Hematopoietic multipotent progenitor cell (in vitro differentiated cells): ENCODE measurements at regions not wholly inside any gene's neighbourhood (a gene's known extent, or its start where the extent isn't known, plus 50 kb on each side); places are given as distances from the start of the nearest gene placed in this dataset.
"Not testable (repeated sequence)": the region's sequence is repeated elsewhere in the genome, so short reads cannot be mapped to it uniquely, and the experiment has no call there.

Experiments used
- DNase-seq, 3 donors: peaks; one replicate each; pipeline ENCODE4 v3.0.0-alpha.2; 2011 to 2015; ENCODE audit warnings: low read depth in 2 of 3, low spot score in 2 of 3

- peak in 2 of 3 donors; percentile 16 for DNase-seq
Observed at GRCh38 chr1:143709606-143710259, 262.1 kb downstream of the FAM72C start.

- not testable (repeated sequence) for DNase-seq
Observed at GRCh38 chr1:143702739-143703138, 269.0 kb downstream of the FAM72C start.

- no peak for DNase-seq
Observed at GRCh38 chr1:143699731-143700130, 272.1 kb downstream of the FAM72C start.

GRCh38 chr1:143699115-143699514 lies 272.7 kb downstream of the FAM72C start:
- DNase-seq = no peak

GRCh38 chr1:143698016-143698415 lies 273.8 kb downstream of the FAM72C start:
- no peak for DNase-seq

GRCh38 chr1:143694085-143694484 lies 277.7 kb downstream of the FAM72C start:
- no peak for DNase-seq

GRCh38 chr1:143691971-143692529 lies 279.7 kb downstream of the FAM72C start:
- no peak for DNase-seq

- no peak for DNase-seq
Observed at GRCh38 chr1:143691400-143691891, 280.3 kb downstream of the FAM72C start.

- DNase-seq = no peak
Observed at GRCh38 chr1:143689781-143690180, 282.0 kb downstream of the FAM72C start.

GRCh38 chr1:143680304-143680703 lies 291.5 kb downstream of the FAM72C start:
- no peak for DNase-seq

GRCh38 chr1:143672983-143673382 lies 298.8 kb downstream of the FAM72C start:
- no peak for DNase-seq

- no peak for DNase-seq
Observed at GRCh38 chr1:143667730-143668129, 304.1 kb downstream of the FAM72C start.

- no peak for DNase-seq
Observed at GRCh38 chr1:143666851-143667250, 304.9 kb downstream of the FAM72C start.

GRCh38 chr1:143665606-143666005 lies 306.2 kb downstream of the FAM72C start:
- DNase-seq = no peak

GRCh38 chr1:143663056-143663455 lies 308.7 kb downstream of the FAM72C start:
- not testable (repeated sequence) for DNase-seq

GRCh38 chr1:143661418-143662101 lies 310.2 kb downstream of the FAM72C start:
- DNase-seq = no peak

- DNase-seq = no peak
Observed at GRCh38 chr1:143660354-143660941, 311.3 kb downstream of the FAM72C start.

- no peak for DNase-seq
Observed at GRCh38 chr1:143653429-143653802, 318.4 kb downstream of the FAM72C start.

- DNase-seq = no peak
Observed at GRCh38 chr1:143652744-143653428, 318.9 kb downstream of the FAM72C start.

GRCh38 chr1:143652187-143652586 lies 319.6 kb downstream of the FAM72C start:
- DNase-seq = no peak
